Dedifferentiated amniotic fluid mesenchymal stem cell (primary cell): ENCODE measurements at regions not wholly inside any gene's neighbourhood (a gene's known extent, or its start where the extent isn't known, plus 50 kb on each side); places are given as distances from the start of the nearest gene placed in this dataset.

Experiments
- DNase-seq: peaks from one replicate; pipeline ENCODE4 v3.0.0-alpha.2; 2016; ENCODE audit errors: extremely low spot score

DNA sequence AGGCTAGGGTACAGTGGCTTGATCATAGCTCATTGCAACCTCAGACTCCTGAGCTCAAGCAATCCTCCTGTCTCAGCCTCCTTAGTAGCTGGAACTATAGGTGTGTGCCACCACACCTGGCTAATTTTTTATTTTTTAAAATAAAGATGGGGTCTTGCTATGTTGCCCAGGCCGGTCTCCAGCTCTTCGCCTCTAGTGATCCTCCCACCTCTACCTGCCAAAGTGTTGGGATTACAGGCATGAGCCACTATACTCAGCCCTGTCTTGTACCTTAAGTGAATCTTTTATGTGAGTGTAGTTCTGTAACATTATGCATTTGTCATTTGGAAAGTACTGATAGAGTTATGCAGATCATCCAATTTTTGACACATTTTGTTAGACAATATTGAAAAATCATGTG, 66.9 kb upstream of the C15orf39 start:
- no peak for DNase-seq

DNA sequence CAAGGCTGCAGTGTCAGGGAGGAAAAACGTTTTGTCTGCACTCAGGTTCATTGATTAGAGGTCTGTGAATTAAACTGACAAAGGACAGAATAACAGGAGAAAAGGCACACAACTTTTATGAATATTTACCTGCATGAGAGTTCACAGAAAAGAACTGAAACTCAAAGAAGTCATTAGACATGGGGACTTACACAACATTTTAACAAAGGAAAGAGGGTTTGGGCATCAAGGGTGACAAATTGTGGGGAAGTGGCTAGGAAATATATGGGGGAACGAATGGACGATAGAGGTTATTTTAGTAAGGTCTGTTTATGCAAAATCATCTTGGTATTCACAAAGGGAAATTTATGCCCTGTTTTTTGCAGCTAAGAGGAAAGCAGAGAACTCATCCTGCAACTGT, 65.6 kb upstream of the C15orf39 start:
- no peak for DNase-seq

DNA sequence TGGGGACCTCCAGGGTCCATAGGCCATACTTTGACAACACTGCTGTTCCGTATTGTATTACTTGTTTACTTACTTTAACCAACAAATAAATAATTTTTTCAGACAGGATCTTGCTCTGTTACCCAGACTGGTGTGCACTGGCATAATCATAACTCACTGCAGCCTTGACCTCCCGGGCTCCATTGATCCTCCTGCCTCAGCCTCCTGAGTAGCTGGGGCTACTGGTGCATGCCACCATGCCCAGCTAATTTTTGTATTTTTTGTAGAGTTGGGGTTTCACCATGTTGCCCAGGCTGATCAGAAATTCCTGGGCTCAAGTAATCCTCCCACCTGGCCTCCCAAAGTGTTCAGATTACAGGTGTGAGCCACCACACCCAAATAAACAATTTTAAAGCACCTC, 64.9 kb upstream of the C15orf39 start:
- no peak for DNase-seq

DNA sequence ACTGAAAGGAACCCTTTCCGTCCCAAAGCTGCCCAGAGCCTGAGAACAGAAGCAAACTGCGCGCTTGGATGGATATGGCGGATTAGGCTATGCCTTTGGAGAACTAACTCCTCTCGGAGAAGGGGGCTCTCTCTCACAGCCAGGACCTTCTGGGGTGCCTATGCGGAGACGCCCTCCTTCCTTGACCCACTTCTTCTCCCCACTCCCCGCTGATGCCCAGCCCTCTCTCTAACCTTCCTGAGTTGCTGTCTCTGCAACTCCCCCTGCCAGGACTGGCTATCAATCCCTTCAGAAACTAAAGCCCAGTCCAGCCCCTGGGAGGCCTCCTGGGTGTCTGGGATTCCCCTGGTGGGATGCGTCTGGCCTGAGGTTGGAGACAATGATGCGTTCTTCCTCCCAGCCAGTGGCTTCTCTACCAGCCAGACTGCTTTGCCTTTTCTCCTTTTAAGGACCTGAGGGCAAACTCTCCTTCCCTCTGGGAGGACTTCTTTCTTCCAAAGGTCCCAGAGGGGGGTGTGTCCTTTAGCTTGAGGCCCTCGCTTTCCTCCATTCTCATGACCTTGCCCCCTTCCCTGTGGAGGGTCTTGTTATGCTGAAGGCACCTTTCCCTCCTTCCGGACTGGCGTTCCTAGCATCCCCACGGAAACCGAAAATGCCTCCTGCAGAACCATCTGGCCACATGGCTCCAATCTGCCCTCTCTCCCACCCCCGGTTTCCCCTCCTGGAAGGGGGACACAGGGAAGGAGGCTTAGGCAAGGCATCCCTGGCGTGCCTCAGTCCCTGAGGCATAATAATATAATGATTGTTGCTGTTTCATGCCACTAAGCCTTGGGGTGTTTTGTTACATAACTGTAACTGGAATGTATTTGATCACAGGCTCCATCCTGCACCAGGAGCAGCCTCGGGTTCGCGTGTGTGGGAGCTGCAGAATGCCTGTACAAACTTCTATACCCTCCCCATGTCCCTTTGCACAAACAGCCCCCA, 63.4 kb upstream of the C15orf39 start:
- peak; percentile 78 for DNase-seq

DNA sequence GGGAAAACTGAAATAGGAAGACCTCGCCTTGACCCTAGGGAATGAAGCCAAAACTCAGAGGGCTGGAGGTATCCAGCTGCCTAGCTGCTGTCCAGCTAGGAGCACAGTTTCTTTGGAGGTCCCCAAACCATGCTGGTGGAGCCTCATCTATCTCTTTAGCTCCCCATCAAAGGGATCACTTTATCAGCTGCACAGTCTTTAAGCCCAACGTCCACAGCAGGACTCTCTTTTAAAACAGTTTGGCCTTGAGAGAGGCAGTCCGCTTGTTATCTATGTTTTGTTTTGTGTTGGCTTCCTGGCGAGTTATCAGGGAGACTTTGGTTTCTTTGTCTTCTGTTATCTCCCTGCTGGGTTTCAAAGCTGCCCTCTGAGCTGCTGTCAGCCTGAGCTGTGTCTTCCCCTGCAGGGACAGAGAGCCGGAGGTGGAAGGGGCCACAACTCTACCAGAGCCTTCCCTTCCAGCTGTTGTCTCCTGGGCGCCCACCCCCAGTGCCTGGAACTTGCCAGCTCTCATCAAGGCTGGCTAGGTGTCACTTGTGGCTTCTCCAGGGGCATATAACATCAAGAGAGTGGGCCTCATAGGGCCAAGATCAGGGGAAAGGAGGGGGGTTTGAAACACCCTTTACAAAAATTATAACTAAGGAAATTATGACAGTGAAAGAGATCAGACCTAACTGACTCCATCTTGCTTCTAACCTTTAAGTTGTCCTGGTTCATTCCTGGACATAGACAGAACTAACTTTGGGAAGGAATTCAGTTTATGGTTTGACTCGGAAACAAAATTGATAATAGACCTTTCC, 61.4 kb upstream of the C15orf39 start:
- no peak for DNase-seq

DNA sequence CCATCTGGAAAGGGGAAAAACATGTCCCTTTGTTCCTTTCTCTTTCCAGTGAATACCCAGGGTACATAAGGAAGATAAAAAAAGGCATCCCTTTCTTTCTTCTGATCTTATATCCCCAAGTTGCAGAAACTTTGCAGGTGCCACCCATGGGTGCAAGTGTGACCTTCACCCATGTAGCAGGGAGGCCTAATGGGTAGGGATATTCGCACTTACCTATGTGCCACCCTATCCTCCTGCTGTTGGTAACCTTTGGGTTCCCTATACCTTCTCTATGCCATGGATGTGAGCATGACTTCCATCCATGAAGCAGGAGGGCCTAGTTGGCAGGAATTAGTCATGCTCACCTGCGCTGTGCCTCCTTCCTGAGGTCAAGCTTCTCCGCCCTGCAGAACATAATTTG, 59.2 kb upstream of the C15orf39 start:
- DNase-seq = no peak

DNA sequence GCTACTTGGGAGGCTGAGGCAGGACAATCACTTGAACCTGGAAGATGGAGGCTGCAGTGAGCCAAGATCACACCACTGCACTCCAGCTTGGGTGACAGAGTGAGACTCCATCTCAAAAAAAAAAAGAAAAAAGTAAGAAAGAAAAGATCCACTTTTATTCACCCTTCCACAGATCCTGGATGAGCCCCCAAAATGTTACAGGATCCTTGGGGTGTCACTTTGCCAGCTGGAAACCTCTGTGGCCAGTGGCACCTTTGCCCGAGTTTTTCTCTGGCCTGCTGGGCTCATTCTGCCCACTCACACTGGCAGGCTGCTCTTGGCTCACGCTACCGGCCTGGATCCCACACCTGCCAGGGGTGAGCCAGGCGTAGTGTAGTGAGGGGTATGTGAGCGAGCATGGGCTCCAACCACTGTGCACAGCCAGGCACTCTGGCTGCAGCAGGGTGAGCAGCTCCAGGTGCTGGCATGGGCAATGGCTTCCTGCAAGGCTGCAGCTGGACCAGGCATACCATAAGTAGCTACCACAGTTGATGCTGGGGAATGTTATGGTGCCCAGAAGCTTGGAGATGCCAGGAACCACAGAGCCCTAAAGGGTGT, 57.8 kb upstream of the C15orf39 start:
- no peak for DNase-seq

DNA sequence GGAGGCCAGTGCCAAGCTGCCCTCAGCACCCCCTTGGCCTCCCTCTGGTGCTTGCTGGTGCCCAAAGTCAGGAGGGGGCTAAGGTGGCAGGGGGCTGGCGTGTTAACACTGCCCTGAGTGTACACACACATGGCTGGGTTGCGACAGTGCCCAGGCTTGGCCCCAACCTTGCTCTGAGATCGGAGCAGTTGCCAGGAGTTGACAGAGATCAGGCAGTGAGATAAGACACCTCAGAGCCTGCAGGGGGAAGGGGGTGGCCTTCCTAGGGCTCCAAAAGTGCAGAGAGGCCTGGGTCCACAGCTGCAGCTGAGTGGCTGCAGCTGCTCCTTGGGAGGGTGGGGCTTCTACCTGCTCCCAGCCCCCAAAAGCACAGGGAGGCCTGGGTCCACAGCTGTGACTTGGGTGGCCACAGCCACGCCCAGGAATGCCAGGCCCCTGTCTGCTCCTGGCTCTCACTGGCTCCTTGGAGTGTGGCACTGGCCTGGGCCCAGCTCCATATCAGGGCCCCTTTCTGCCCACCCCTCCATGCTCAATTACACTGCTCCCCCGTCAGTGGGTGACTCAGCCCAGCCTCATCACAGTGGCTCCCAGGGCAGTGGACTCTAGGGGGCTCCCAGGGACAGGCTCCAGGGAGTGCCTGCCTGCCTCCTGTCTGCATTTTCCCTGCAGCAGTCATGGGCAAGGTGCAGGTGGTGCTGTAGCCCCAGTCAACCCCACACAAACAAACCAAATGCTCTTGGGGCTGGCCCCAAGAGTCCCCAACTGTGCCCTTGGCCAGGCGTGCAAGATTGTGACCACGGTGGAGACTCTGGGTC, 56.4 kb upstream of the C15orf39 start:
- no peak for DNase-seq

DNA sequence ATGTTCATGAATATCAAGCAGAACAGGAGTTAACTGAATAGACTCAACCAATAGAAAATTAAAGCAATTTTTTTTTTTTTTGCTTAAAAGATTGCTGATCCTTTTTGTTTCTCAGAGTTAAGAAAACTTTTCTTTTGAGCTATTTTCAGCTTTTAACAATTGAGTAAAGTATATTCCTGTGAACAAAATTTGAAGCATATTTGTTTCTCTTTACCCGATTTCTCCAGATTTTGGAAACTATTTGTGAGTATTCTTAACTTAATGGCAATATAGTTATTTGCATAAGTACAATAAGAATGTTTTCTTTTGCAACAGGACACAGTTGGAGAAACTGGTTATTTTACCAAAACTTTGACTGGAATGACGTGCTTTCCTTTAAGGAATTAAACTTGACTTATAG, 53.4 kb upstream of the C15orf39 start:
- no peak for DNase-seq

DNA sequence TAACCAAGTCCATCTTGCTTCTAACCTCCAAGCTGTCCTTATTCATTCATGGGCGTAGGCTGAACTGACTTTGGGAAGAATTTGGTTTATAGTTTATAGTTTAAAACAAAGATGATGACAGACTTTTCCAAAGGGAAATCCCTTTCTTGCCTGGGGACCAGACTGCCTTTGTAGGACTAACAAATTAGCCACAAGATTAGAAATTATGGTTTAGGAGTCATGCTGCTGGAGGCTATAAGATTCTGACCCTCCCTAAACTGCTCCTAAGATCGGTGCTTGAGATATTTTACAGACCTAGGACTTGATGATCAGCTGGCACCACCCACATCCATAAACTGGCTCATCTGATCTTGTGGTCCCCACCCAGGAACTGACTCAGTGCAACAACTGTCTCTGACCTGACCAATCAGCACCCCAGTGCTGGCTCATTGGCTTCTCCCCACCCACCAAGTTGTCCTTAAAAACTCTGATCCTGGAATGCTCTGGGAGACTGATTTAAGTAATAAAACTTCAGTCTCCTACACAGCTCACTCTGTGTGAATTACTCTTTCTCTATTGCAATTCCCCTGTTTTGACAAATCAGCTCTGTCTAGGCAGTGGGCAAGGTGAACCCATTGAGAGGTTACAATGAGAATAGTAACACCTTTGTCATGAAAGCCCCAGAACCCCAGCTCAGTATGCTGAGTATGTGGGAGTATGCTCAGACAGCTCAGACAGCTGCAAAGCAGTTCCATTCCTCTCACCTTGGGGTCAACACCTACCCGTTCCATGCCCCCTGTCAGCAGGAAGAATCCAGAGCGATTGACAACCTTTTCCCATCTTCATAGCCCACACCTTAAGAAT, 51.6 kb upstream of the C15orf39 start:
- DNase-seq = peak; percentile 84

DNA sequence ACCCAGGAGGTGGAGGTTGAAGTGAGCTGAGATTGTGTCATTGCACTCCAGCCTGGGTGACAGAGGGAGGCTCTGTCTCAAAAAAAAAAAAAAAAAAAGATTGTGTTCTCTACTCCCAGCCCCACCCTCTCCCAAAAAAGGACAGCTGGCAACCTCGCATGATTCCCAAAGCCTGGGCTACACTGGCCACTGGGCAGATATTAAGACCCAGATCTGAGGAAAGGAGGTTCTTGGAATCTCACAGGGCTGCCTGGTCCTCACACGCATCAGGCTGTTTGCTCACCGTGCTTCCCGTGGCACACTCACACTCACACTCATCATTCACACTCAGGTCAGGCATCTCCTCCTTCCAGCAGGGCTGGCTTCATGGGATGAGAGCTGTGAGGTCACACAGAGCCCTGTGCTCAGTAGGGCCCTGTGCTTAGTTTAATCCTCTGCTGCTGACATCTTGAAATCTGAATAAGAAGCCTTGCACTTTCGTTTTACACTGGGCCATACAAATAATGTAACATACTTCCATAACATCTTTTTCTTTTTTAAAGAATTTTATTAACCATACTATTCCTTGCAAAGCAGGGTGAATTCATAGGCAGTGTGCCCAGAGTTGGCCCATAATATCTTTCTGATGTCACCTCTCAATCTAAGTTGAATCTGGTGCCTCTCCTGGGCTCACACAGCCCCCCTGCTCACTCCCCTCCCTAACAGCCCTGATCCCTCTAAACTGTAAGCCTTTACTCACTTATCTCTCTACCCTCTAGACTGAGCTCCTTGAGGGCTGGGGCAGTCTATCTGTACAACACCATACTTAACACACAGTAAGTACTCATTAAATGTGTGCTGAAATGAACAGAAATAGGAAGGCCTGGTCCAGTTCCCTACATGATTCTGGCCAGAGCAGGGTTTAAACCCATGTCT, 50.2 kb upstream of the C15orf39 start:
- no peak for DNase-seq
